H1 (cell line): ENCODE measurements at regions not wholly inside any gene's neighbourhood (a gene's known extent, or its start where the extent isn't known, plus 50 kb on each side); places are given as distances from the start of the nearest gene placed in this dataset.
"Not testable (repeated sequence)": the region's sequence is repeated elsewhere in the genome, so short reads cannot be mapped to it uniquely, and the experiment has no call there.

Experiments used
- CTCF ChIA-PET: fragments of 300-600 bp; sonication (Branson Sonifier 250); formaldehyde crosslinking; loops from one replicate; lab custom pipeline; 2021; ENCODE audit not compliant: partially characterized antibody; lab: Charles Lee
- POLR2A ChIA-PET: fragments of 300-600 bp; sonication (Branson Sonifier 250); formaldehyde crosslinking; loops from one replicate; lab custom pipeline; 2021; ENCODE audit warnings: inconsistent platforms; ENCODE audit not compliant: partially characterized antibody; lab: Charles Lee
- DNase-seq, 2 experiments: peaks; one replicate each; pipeline versions ENCODE4 v3.0.0 to v3.0.0-alpha.2; 2010 to 2022; ENCODE audit warnings: low spot score in 2 of 2, low read depth in 1 of 2, mixed read lengths in 1 of 2
- FAIRE-seq: peaks from 2 replicates; lab custom pipeline; 2011; peaks lifted over from hg19 to GRCh38; lab: Jason Lieb, UNC
- H2AFZ ChIP-seq: 2 replicates; pipeline ENCODE4 v1.8.1; 2012; ENCODE audit warnings: low read length, inconsistent platforms
- H2AK5ac ChIP-seq: 2 replicates; pipeline ENCODE4 v1.6.1; 2013; ENCODE audit warnings: low read depth, low read length
- H2BK120ac ChIP-seq: replicated peaks from 2 replicates; pipeline ENCODE3; 2013; ENCODE audit warnings: low read depth, low read length, inconsistent platforms
- H2BK12ac ChIP-seq: 2 replicates; pipeline ENCODE4 v1.6.1; 2013; ENCODE audit warnings: low read depth, low read length
- H2BK15ac ChIP-seq: 2 replicates; pipeline ENCODE4 v1.6.1; 2013; ENCODE audit warnings: low read length
- H2BK20ac ChIP-seq: 2 replicates; pipeline ENCODE4 v1.6.1; 2013; ENCODE audit warnings: low read length
- H2BK5ac ChIP-seq: 2 replicates; pipeline ENCODE4 v1.6.1; 2013; ENCODE audit warnings: low read depth, low read length
- H3K14ac ChIP-seq: 2 replicates; pipeline ENCODE4 v1.6.1; 2013; ENCODE audit warnings: inconsistent platforms; ENCODE audit not compliant: insufficient read length
- H3K18ac ChIP-seq: 2 replicates; pipeline ENCODE4 v1.6.1; 2013; ENCODE audit warnings: low read length; ENCODE audit errors: extremely low read depth
- H3K23ac ChIP-seq: 2 replicates; pipeline ENCODE4 v1.6.1; 2013; ENCODE audit warnings: inconsistent platforms; ENCODE audit not compliant: insufficient read length
- H3K23me2 ChIP-seq: 2 replicates; pipeline ENCODE4 v1.6.1; 2013; ENCODE audit warnings: low read depth, low read length
- H3K27ac ChIP-seq: 2 replicates; pipeline ENCODE4 v1.6.1; 2011; ENCODE audit warnings: low read depth, low read length, inconsistent platforms
- H3K27me3 ChIP-seq, 4 experiments: replicated peaks in 1 of 4; 1 replicate in 1 of 4; 2 replicates in 3 of 4; pipeline versions ENCODE4 v1.6.1 to v1.8.1; 2011 to 2013; ENCODE audit warnings: low read length in 3 of 4, mild to moderate bottlenecking in 3 of 4, inconsistent platforms in 2 of 4, mixed read lengths in 2 of 4, moderate library complexity in 1 of 4; ENCODE audit not compliant: control insufficient read depth in 3 of 4, insufficient read depth in 3 of 4; ENCODE audit errors: extremely low read depth in 1 of 4
- H3K36me3 ChIP-seq, 4 experiments: 2 replicates each; pipeline versions ENCODE4 v1.6.1 to v1.8.1; 2011 to 2013; ENCODE audit warnings: mild to moderate bottlenecking in 4 of 4, low read length in 3 of 4, moderate library complexity in 2 of 4, control low read depth in 1 of 4, inconsistent platforms in 1 of 4; ENCODE audit not compliant: insufficient read depth in 4 of 4, control insufficient read depth in 2 of 4
- H3K4ac ChIP-seq: replicated peaks from 2 replicates; pipeline ENCODE3; 2013; ENCODE audit warnings: low read length, low read depth, mixed read lengths, inconsistent platforms; ENCODE audit not compliant: insufficient read length
- H3K4me1 ChIP-seq, 4 experiments: replicated peaks in 1 of 4; 1 replicate in 1 of 4; 2 replicates in 3 of 4; pipeline versions ENCODE4 v1.6.1 to v1.8.1; 2011 to 2013; ENCODE audit warnings: low read length in 3 of 4, inconsistent platforms in 2 of 4, mixed read lengths in 1 of 4; ENCODE audit not compliant: insufficient read depth in 4 of 4, control insufficient read depth in 3 of 4
- H3K4me2 ChIP-seq, 2 experiments: 2 replicates each; pipeline versions ENCODE4 v1.6.1 to v1.8.1; 2011 to 2013; ENCODE audit warnings: low read depth in 2 of 2, low read length in 2 of 2, control low read depth in 1 of 2, inconsistent platforms in 1 of 2, mild to moderate bottlenecking in 1 of 2; ENCODE audit not compliant: insufficient read depth in 1 of 2
- H3K4me3 ChIP-seq, 4 experiments: fragments of 200-600, 300-600 bp in 1 of 4; sonication (generic), shearing (Covaris generic), sonication (Bioruptor Twin) in 1 of 4; 2 replicates each; pipeline versions ENCODE4 v1.5.1 to v1.8.1; 2011 to 2016; ENCODE audit warnings: low read length in 4 of 4, low read depth in 3 of 4, control low read depth in 2 of 4, inconsistent platforms in 2 of 4, mild to moderate bottlenecking in 2 of 4, mixed read lengths in 1 of 4, moderate library complexity in 1 of 4; ENCODE audit not compliant: insufficient read depth in 2 of 4; ENCODE audit errors: extremely low read depth in 1 of 4
- H3K56ac ChIP-seq: replicated peaks from 2 replicates; pipeline ENCODE3; 2013; ENCODE audit warnings: low read depth, mild to moderate bottlenecking, mixed read lengths, low read length, inconsistent platforms; ENCODE audit not compliant: insufficient read length
- H3K79me1 ChIP-seq: 2 replicates; pipeline ENCODE4 v1.6.1; 2013; ENCODE audit warnings: low read depth, low read length, control low read depth
- H3K79me2 ChIP-seq, 2 experiments: 2 replicates each; pipeline versions ENCODE4 v1.6.1 to v1.8.1; 2012 to 2013; ENCODE audit warnings: low read length in 2 of 2, mild to moderate bottlenecking in 2 of 2, inconsistent platforms in 1 of 2; ENCODE audit not compliant: insufficient read depth in 2 of 2, control insufficient read depth in 1 of 2
- H3K9ac ChIP-seq, 4 experiments: replicated peaks in 1 of 4; 1 replicate in 1 of 4; 2 replicates in 3 of 4; pipeline versions ENCODE4 v1.6.1 to v1.8.1; 2011 to 2013; ENCODE audit warnings: low read depth in 3 of 4, low read length in 3 of 4, control low read depth in 2 of 4, mild to moderate bottlenecking in 2 of 4, moderate library complexity in 2 of 4, inconsistent platforms in 1 of 4; ENCODE audit errors: extremely low read depth in 1 of 4
- H3K9me3 ChIP-seq, 2 experiments: 2 replicates each; pipeline versions ENCODE4 v1.6.1 to v1.8.1; 2012 to 2013; ENCODE audit warnings: mild to moderate bottlenecking in 2 of 2, moderate library complexity in 2 of 2, control low read depth in 1 of 2, inconsistent platforms in 1 of 2, low read depth in 1 of 2, low read length in 1 of 2, mixed read lengths in 1 of 2; ENCODE audit not compliant: insufficient read depth in 2 of 2
- H4K20me1 ChIP-seq, 2 experiments: replicated peaks in 1 of 2; 2 replicates each; pipeline versions ENCODE3 to v1.8.1; 2011 to 2013; ENCODE audit warnings: inconsistent platforms in 2 of 2, low read length in 2 of 2, mild to moderate bottlenecking in 1 of 2; ENCODE audit not compliant: insufficient read depth in 2 of 2, control insufficient read depth in 1 of 2
- H4K5ac ChIP-seq: 2 replicates; pipeline ENCODE4 v1.6.1; 2013; ENCODE audit warnings: low read length, low read depth, mixed read lengths, inconsistent platforms; ENCODE audit not compliant: insufficient read length
- H4K8ac ChIP-seq: 2 replicates; pipeline ENCODE4 v1.8.0; 2013; ENCODE audit warnings: mild to moderate bottlenecking, moderate library complexity, low read length, inconsistent platforms; ENCODE audit not compliant: insufficient read depth; ENCODE audit errors: extremely low read depth
- H4K91ac ChIP-seq: replicated peaks from 2 replicates; pipeline ENCODE3; 2013; ENCODE audit warnings: low read length, mixed read lengths, inconsistent platforms; ENCODE audit not compliant: insufficient read length
- CBX8 ChIP-seq: fragments of 300-800, 300-1000 bp; sonication (generic); IDR thresholded peaks from 2 replicates; pipeline ENCODE4 v1.7.1; 2016; ENCODE audit warnings: low read depth, low read length, borderline replicate concordance
- KDM4A ChIP-seq: IDR thresholded peaks from one replicate; pipeline ENCODE4 v1.7.1; 2012; ENCODE audit warnings: low read depth, mild to moderate bottlenecking, moderate library complexity, low read length, inconsistent platforms; ENCODE audit not compliant: severe bottlenecking

- TF ChIP-seq KDM4A: no peak
- TF ChIP-seq CBX8: no peak
- TF ChIP-seq, all 59 proteins: peak for 0
Observed at GRCh38 chr5:145008876-145009530, 826.1 kb downstream of the PRELID2 start (continued).

- H3K14ac ChIP-seq, FAIRE-seq, POLR2A ChIA-PET, CTCF ChIA-PET, H3K4me3 ChIP-seq, H4K5ac ChIP-seq, H3K27me3 ChIP-seq, H2BK20ac ChIP-seq, H3K23me2 ChIP-seq, H4K20me1 ChIP-seq, H2BK15ac ChIP-seq, H3K79me2 ChIP-seq, H3K18ac ChIP-seq, H3K79me1 ChIP-seq, H4K8ac ChIP-seq, H3K4me2 ChIP-seq, H3K4me1 ChIP-seq, H2BK5ac ChIP-seq, H3K56ac ChIP-seq, DNase-seq, H3K4ac ChIP-seq, H3K36me3 ChIP-seq, H2BK120ac ChIP-seq, H2AFZ ChIP-seq, H2AK5ac ChIP-seq, H3K9ac ChIP-seq, H3K9me3 ChIP-seq, H4K91ac ChIP-seq, H2BK12ac ChIP-seq, H3K27ac ChIP-seq, H3K23ac ChIP-seq: not testable (repeated sequence)
Observed at GRCh38 chr5:144994356-144994755, 823.7 kb downstream of the KCTD16 start.
